ENCODE measurements at regions not wholly inside any gene's neighbourhood (a gene's known extent, or its start where the extent isn't known, plus 50 kb on each side); places are given as distances from the start of the nearest gene placed in this dataset.

DNA sequence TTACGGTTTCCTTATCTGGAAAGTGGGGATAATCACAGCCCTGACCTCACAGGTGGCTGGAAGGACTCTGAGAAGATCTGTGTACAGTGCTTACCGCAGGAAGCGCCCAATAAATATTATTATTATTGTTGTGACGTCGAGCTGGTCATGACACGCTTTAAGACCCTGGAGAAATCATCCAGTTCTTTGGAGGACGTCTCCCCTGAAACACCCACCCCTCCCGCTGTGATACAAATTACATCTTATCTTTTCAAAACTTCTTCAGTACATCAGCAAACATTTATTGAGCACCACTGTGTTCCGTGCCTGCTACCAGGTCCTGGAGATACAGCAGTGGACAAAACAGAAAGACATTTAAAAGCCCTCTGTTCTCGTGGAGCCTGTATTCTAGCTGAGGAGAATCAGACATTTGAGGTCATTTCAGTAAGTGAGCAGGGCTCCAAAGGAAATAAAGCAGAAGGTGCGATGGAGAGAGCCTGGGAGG is 118.7 kb downstream of the CEBPB start:
- TF ChIP-seq, protein P1, sequence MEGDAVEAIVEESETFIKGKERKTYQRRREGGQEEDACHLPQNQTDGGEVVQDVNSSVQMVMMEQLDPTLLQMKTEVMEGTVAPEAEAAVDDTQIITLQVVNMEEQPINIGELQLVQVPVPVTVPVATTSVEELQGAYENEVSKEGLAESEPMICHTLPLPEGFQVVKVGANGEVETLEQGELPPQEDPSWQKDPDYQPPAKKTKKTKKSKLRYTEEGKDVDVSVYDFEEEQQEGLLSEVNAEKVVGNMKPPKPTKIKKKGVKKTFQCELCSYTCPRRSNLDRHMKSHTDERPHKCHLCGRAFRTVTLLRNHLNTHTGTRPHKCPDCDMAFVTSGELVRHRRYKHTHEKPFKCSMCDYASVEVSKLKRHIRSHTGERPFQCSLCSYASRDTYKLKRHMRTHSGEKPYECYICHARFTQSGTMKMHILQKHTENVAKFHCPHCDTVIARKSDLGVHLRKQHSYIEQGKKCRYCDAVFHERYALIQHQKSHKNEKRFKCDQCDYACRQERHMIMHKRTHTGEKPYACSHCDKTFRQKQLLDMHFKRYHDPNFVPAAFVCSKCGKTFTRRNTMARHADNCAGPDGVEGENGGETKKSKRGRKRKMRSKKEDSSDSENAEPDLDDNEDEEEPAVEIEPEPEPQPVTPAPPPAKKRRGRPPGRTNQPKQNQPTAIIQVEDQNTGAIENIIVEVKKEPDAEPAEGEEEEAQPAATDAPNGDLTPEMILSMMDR (conservative IDR thresholded peaks at IDR 0.05) = no peak
- no peak for TF ChIP-seq ZFX (IDR thresholded peaks at IDR 0.05)
